NCI-H345 treated with DMSO at 0.1 percent for 48 hours (cell line): ENCODE measurements at regions not wholly inside any gene's neighbourhood (a gene's known extent, or its start where the extent isn't known, plus 50 kb on each side); places are given as distances from the start of the nearest gene placed in this dataset.

Experiments
- DNase-seq: peaks from one replicate; lab custom pipeline; 2025; ENCODE audit not compliant: unreplicated experiment; lab: John Stamatoyannopoulos, UW

DNA sequence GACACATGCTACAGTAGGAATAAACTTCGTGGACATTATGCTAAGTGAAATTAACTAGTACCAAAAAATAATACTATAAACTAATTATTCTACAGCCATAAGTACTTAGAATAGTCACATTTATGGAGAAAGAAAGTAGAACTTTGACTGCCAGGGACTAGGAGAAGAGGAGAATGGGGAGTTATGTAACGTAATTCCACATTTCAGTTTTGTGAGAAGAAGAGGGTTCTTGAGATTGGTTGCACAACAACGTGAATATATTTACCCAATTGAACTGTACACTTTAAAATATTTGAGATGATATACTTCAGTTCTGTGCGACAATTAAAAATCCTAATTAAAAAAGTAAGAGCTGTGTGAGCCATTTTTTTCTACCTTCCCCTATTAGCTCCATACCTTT, 1412.9 kb downstream of the PLA2G4A start:
- DNase-seq, result no peak

DNA sequence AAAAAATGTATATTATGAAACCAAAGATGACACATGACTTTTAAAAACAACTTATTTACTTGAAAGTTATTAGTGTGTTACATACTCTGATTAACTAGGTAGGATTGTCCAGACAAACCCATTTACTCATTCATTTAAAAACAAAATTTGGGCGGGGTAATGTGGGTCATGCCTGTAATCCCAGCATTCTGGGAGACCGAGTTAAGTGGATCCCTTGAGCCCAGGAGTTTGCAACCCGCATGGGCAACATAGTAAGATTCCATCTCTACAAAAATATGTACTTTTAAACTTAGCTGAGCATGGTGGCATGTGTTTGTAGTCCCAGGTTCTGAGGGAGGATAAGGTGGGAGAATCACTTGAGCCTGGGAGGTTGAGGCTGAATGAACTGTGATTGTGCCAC, 1414.7 kb downstream of the PLA2G4A start:
- DNase-seq, result no peak

DNA sequence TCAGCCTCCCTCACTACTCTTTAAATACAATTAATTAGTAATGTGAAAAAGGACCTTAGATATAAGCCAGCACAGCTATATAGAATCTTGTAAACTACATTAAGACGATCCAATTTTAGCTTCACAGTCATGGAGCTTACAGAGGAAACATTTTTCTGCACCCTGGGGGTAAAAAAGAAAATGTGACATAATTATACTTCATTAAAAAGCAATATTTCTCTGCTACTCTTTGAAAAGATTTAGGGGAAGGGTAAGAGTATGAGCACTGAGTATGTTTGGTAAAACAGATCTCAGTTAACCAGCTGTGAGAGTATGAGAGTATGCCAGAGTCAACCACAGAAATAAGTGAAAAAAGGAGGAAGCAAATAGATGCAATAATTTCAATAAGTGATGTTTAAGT, 1415.9 kb downstream of the PLA2G4A start:
- DNase-seq, result no peak

- DNase-seq, result no peak
Observed at GRCh38 chr1:188247255-188247654, 1418.5 kb downstream of the PLA2G4A start.

DNA sequence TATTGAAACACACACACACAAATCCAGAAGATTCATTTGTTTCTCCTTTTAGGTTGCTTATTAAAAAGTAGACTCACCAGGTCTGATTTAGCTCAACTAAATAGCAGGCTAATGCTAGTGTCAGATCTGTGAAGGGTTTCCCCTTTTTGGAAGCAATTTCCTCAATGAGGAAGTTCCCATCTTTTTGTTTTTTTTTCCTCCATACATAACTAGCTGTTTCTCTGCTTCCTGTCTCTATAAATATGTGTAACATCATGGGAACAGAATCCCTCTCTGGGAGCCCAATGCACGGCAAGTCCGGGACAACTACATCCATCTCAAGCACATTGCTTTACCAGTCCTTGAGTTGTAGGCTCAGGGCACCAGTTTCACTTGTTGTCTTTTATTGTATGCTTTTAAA, 1421.1 kb downstream of the PLA2G4A start:
- no peak for DNase-seq

- DNase-seq, result no peak
Observed at GRCh38 chr1:188251036-188251435, 1422.3 kb downstream of the PLA2G4A start.

DNA sequence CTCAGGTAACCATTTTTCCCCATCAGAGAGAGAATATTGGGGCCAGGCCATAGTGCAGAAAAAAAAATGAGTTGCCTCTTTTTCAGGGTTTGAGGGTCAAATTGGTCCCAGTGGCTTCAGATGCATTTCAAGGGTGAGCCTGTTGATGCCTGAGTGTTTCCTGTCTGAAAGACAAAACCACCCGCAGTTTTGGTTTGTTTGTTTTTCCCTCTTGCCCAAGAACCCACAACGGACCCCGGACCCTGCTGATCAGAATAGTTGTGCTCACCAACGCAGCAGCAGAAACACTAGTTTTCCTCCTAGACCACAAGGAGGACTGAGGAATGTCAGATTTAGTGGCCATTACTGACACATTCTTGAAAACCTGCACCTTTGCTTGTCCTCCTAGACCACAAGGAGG, 1433.1 kb downstream of the PLA2G4A start:
- no peak for DNase-seq

DNA sequence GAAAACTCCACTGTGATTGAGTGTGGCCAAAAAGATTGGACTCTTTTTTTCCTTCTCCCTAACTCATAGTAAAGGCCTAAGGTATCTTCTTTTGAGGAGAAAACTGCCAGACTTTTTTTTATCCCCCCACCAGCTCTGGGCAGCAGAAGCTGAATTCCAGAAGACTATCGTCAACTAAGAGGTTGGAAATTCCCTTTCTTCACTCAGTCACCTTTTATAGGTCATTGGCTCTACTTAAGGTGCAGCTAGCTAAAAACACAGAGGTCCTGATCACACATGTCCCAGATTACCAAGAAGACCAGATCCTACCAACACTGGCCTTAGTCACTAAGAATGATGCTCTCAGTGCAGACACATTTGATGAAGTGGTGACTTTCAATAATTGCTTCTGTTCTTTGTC, 1441.2 kb downstream of the PLA2G4A start:
- no peak for DNase-seq

- DNase-seq, result no peak
Observed at GRCh38 chr1:188270497-188270896, 1441.7 kb downstream of the PLA2G4A start.

GRCh38 chr1:188277771-188278170, 1449.0 kb downstream of the PLA2G4A start:
- no peak for DNase-seq

- no peak for DNase-seq
Observed at GRCh38 chr1:188281921-188282320, 1453.2 kb downstream of the PLA2G4A start.

GRCh38 chr1:188295157-188295556, 1466.4 kb downstream of the PLA2G4A start:
- no peak for DNase-seq

- DNase-seq, result no peak
Observed at GRCh38 chr1:188302746-188303145, 1474.0 kb downstream of the PLA2G4A start.

DNA sequence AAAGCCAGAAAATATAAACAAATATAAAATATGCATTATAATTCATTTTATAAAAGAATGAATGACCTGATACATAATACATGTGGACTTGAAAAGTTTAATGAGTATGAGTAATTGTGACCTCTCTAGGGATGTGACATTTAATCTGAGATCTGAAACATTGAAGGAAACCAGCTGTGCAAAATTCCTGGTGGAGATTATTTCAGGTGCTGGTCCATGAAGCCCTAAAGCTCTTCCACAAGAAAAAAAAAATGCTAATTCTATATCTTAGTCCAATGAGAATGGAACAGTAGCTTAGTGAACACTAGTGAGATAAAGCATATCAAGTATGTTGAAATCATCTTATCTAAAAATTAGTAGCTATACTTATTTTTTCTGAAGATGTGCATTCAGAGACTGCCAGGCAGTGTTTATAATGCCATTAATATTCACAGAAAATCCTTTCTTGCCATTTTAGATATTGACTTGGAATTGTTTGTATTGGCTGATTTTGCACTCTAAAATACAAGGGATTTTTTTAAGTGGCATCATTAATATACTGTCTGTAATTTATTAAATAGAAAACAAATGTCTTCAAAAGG, 1485.9 kb downstream of the PLA2G4A start:
- DNase-seq, result no peak

DNA sequence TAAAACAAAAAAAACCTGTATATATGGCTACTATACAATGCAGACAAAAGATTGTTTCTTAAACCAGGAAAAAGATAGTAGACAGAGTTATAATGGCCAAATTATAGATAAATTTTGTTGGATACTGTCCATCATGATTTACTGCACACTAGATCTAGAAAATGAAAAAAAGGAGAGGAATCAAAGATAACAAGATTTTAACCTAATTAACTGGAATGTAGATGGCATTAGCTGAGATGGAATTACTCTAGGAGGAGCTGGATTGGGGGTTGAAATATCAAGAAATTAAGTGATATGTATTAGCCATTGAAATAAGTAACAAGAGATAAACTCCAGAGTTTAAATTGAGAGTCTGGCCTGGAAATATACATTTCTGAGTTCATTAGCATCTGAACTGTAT, 1489.1 kb downstream of the PLA2G4A start:
- no peak for DNase-seq

DNA sequence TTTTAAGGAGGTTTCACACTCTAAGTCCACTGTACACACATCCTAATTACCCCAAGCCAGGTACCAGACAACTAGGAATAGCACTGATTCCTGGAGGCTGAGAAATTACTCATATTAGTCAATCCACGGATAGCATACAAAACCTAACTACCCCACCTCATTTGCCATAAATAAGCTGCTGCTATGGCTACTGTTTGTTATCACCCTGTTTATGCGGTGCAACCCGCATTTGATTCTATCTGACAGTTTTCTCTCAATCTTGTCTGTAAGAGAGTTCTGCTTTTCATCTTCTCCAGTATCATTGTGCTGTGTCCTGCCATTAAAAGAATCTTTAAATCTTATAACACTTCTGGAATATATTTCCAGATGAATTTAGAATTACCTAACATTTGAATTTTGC, 1496.5 kb downstream of the PLA2G4A start:
- no peak for DNase-seq

- DNase-seq, result no peak
Observed at GRCh38 chr1:188343914-188344313, 1515.2 kb downstream of the PLA2G4A start.

- DNase-seq, result no peak
Observed at GRCh38 chr1:188350104-188350503, 1521.4 kb downstream of the PLA2G4A start.

DNA sequence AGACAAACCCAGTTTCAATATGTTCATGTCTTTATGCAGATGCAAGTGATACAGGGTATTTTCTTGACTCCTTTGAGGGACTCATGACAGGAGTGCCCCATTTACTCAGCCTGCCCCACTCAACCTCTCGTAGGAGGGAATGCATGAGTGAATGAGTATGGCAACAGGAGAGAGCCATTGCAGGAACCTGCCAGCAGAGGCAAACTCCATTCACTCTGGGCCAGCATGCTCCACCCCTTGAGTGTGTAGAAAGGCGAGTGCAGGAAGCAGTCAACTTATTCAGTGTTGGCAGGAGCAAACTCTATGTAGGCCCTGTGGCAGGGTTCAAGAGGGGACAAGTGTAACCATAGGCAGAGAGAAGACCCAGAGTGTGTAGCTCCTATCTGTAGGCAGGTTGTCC, 1526.3 kb downstream of the PLA2G4A start:
- DNase-seq, result no peak

DNA sequence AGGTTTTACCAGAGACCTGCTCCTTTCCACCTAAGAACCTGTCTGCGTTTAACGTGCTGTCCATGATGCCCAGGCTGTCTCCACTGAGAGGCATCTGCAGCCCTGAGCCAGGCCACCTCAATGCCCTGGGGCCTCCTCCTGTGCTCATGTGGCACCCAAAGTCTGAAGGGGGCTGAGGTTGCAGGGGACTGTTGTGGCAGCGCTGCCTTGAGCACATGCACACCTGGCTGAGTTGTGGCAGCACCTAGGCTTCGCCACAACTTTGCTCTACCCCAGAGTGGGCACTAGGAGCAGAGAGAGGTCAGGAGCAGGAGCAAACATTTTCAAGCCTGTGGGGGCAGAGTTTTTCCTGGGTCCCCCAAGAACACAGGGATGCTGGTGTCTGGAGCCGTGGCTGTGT, 1527.1 kb downstream of the PLA2G4A start:
- no peak for DNase-seq

DNA sequence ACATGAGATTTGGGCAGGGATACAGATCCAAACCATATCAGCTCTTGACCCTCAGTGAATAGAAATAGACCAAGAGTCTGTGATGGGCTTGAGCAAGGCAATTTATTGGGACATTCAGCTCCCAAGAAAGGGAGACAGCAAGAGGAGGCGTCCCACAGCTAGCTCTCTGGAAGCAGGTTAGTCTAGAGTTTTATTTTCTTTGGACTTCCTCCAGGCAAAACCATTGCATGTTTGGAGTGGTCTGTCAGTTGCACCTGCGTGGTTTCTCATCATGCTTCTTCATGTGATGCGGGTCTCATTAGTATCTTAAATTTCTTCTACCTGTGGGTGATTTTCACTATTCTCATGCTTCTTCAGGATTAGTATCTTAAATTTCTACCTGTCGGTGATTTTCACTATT, 1530.6 kb downstream of the PLA2G4A start:
- DNase-seq, result no peak

- DNase-seq, result no peak
Observed at GRCh38 chr1:188363943-188364342, 1535.2 kb downstream of the PLA2G4A start.

DNA sequence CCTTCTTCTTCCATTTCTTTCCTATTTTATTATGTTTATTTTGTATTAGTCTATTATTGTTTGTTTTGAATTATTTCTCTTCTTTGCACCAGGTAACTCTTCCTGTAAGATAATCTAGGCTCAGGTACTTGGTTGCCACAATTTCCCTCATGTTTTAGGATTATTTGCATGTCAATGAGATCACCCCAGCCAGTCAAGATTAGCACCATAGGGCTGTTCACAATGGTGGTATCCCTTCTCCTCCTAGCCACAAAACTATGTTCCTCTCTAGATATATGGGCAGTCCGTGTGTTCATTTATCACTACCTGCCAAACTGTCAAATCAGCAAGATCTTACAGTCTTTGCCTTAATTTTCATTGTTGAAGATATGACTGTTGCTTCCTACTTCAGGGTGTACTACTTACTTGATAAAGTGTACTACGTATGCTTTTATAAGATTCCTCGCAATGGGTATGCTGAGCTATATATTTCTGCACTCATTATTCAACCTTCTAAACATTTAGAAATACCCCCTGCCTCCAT, 1536.2 kb downstream of the PLA2G4A start:
- DNase-seq, result no peak
